NCI-H2196 (cell line): ENCODE measurements at regions not wholly inside any gene's neighbourhood (a gene's known extent, or its start where the extent isn't known, plus 50 kb on each side); places are given as distances from the start of the nearest gene placed in this dataset.

ENCODE experiments used
- DNase-seq: peaks from one replicate; lab custom pipeline; 2025; ENCODE audit not compliant: unreplicated experiment; lab: John Stamatoyannopoulos, UW

- DNase-seq: no peak
These were observed 1110.2 kb downstream of the GALC start for GRCh38 chr14:86882818-86883217.

- no peak for DNase-seq
These were observed 1127.0 kb downstream of the GALC start for GRCh38 chr14:86865934-86866333.

- no peak for DNase-seq
These were observed 1134.4 kb downstream of the GALC start for GRCh38 chr14:86858591-86858990.

GRCh38 chr14:86858031-86858430 is 1135.0 kb downstream of the GALC start:
- no peak for DNase-seq

- DNase-seq: no peak
These were observed 1140.5 kb downstream of the GALC start for GRCh38 chr14:86852530-86852929.

GRCh38 chr14:86847140-86847539 is 1145.8 kb downstream of the GALC start:
- no peak for DNase-seq

GRCh38 chr14:86838363-86838762 is 1154.6 kb downstream of the GALC start:
- no peak for DNase-seq

- DNase-seq: no peak
These were observed 1166.3 kb downstream of the GALC start for GRCh38 chr14:86826661-86827060.

- no peak for DNase-seq
These were observed 1168.8 kb downstream of the GALC start for GRCh38 chr14:86824167-86824566.

GRCh38 chr14:86823581-86823980 is 1169.4 kb downstream of the GALC start:
- no peak for DNase-seq

GRCh38 chr14:86815341-86815740 is 1177.6 kb downstream of the GALC start:
- no peak for DNase-seq

- no peak for DNase-seq
These were observed 1190.3 kb downstream of the GALC start for GRCh38 chr14:86802726-86803125.

GRCh38 chr14:86799244-86799647 is 1193.7 kb downstream of the GALC start:
- no peak for DNase-seq

- DNase-seq: no peak
These were observed 1194.7 kb downstream of the GALC start for GRCh38 chr14:86798330-86798729.

GRCh38 chr14:86797075-86797351 is 1196.0 kb downstream of the GALC start:
- no peak for DNase-seq

GRCh38 chr14:86796221-86797074 is 1196.5 kb downstream of the GALC start:
- no peak for DNase-seq

- DNase-seq: no peak
These were observed 1198.3 kb downstream of the GALC start for GRCh38 chr14:86794689-86795088.

- DNase-seq: no peak
These were observed 1202.3 kb downstream of the GALC start for GRCh38 chr14:86790408-86791364.

- no peak for DNase-seq
These were observed 1204.8 kb downstream of the GALC start for GRCh38 chr14:86788224-86788623.

GRCh38 chr14:86787717-86788116 is 1205.3 kb downstream of the GALC start:
- DNase-seq: no peak

- DNase-seq: no peak
These were observed 1210.8 kb downstream of the GALC start for GRCh38 chr14:86782092-86782580.
